ENCODE measurements at regions not wholly inside any gene's neighbourhood (a gene's known extent, or its start where the extent isn't known, plus 50 kb on each side); places are given as distances from the start of the nearest gene placed in this dataset.

DNA sequence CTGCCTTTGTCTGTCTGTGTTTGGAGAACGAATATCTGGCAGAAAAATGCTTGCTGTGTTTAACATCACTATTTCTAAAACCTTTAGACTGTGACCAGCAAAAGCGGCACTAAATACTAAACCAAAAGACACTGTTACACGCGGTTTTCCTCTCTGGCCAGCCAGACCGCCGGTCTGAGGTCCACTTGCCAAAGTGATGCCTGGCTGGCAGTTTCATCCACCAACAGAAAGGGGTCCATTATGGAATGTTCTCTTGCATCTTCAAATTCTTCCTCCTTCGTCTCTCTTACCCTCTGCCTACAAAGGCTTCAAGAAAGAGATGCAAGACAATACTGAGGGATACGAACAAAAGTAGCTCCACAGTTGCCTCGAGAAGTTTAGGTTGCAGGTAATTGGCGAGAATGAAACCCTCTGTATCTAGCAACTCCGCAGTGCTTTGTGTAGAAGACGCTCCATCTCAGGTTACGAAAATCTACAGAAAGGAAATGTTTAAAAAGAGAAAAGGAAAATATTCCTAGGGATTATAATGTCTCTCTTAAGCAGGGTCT is 176.6 kb downstream of the TRIM27 start:
- no peak overlapping the region for H3K4me3 ChIP-seq (ENCODE audit: low read depth in 1 of 2, low read length in 2 of 2)
- H3K27me3 ChIP-seq (ENCODE audit: low read depth, low read length): no peaks in the 10 kb centered on the region
- H3K36me3 ChIP-seq (ENCODE audit: control insufficient read depth in 1 of 2, insufficient read depth in 2 of 2, low read length in 2 of 2): no peaks in the 10 kb centered on the region
- H3K27ac ChIP-seq (ENCODE audit: low read length): no peak overlapping the region
- H3K9me3 ChIP-seq (ENCODE audit: control insufficient read depth in 1 of 2, low read length in 2 of 2): peaks cover 4 to 17% of the 10 kb centered on the region in 2 donors
- no peaks in the 10 kb centered on the region for H3K4me1 ChIP-seq (ENCODE audit: control insufficient read depth in 1 of 2, insufficient read depth in 2 of 2, low read length in 2 of 2)

DNA sequence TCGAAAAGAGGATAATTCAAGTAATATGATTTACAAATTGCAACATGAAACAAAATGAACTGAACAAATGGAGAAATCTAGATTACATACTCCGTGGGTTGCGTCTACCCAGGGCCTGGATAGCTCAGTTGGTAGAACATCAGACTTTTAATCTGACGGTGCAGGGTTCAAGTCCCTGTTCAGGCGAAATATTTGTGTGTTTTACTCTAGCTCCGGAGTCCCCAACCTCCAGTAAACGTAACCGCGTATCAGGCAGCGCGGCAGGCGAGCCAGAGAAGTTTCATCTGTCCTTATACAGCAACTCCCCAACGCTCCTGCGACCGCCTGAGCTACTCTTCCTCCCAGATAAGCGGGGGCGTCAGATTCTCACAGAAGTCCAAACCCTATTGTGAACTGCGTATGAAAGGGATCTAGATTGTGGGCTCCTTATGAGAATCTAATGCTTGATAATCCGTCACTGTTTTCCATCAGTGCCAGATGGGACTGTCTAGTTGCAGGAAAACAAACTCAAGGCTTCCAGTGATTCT is 176.1 kb downstream of the TRIM27 start:
- peaks cover 4 to 17% of the 10 kb centered on the region in 2 donors for H3K9me3 ChIP-seq (ENCODE audit: control insufficient read depth in 1 of 2, low read length in 2 of 2)
- no peaks in the 10 kb centered on the region for H3K27me3 ChIP-seq (ENCODE audit: low read depth, low read length)
- H3K27ac ChIP-seq (ENCODE audit: low read length): no peak overlapping the region
- no peak overlapping the region for H3K4me3 ChIP-seq (ENCODE audit: low read depth in 1 of 2, low read length in 2 of 2)
- no peaks in the 10 kb centered on the region for H3K36me3 ChIP-seq (ENCODE audit: control insufficient read depth in 1 of 2, insufficient read depth in 2 of 2, low read length in 2 of 2)
- no peaks in the 10 kb centered on the region for H3K4me1 ChIP-seq (ENCODE audit: control insufficient read depth in 1 of 2, insufficient read depth in 2 of 2, low read length in 2 of 2)

DNA sequence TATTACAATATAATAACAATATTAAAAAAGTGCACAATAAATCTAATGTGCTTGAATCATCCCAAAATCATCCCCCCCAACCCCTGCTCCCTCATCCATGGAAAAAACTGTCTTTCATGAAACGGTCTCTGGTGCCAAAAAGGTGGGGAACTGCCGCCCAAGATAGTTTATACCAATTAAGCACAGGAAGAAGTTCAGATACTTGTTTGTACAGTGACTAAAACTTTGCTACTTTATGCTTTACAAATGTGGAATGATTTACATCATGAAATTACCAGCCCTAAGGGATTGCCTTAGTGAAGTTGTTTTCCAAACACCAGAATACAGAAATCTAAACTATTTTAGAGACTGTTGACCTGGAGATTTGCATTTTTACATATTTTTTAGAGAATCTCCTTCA is 175.6 kb downstream of the TRIM27 start:
- Histone ChIP-seq H3K4me3 (ENCODE audit: low read depth in 1 of 2, low read length in 2 of 2) (no peak overlapping the region), H3K4me1 (ENCODE audit: control insufficient read depth in 1 of 2, insufficient read depth in 2 of 2, low read length in 2 of 2) (no peaks in the 10 kb centered on the region), H3K9me3 (ENCODE audit: control insufficient read depth in 1 of 2, low read length in 2 of 2) (peaks cover 4 to 17% of the 10 kb centered on the region in 2 donors), H3K27ac (ENCODE audit: low read length) (no peak overlapping the region), H3K36me3 (ENCODE audit: control insufficient read depth in 1 of 2, insufficient read depth in 2 of 2, low read length in 2 of 2) (no peaks in the 10 kb centered on the region), H3K27me3 (ENCODE audit: low read depth, low read length) (no peaks in the 10 kb centered on the region)

DNA sequence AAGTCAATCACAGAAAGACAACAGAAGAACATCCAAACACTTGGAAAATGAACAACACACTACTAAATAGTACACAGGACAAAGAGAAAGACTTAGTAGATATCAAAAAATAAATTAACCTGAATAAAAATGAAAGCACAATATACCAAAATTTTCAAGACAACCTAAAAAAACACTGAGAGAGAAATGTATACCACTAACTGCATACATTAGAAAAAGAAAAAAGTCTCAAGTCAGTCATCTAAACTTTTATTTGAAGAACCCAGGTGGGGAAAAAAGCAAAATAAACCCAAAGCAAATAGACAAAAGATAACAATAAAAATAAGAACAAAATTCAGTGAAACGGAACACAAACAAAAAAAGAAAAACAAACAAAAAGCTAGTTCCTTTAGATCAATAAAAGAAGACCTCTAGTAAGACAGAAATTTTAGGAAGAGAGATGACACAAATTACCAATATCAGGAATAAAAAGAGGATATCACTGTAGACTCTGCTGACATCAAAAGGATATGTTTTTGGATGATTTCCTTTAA is 172.8 kb downstream of the TRIM27 start:
- Histone ChIP-seq H3K4me1 (ENCODE audit: control insufficient read depth in 1 of 2, insufficient read depth in 2 of 2, low read length in 2 of 2) (no peaks in the 10 kb centered on the region), H3K27me3 (ENCODE audit: low read depth, low read length) (no peaks in the 10 kb centered on the region), H3K4me3 (ENCODE audit: low read depth in 1 of 2, low read length in 2 of 2) (no peak overlapping the region), H3K9me3 (ENCODE audit: control insufficient read depth in 1 of 2, low read length in 2 of 2) (peaks cover 4 to 17% of the 10 kb centered on the region in 2 donors), H3K36me3 (ENCODE audit: control insufficient read depth in 1 of 2, insufficient read depth in 2 of 2, low read length in 2 of 2) (no peaks in the 10 kb centered on the region), H3K27ac (ENCODE audit: low read length) (no peak overlapping the region)

DNA sequence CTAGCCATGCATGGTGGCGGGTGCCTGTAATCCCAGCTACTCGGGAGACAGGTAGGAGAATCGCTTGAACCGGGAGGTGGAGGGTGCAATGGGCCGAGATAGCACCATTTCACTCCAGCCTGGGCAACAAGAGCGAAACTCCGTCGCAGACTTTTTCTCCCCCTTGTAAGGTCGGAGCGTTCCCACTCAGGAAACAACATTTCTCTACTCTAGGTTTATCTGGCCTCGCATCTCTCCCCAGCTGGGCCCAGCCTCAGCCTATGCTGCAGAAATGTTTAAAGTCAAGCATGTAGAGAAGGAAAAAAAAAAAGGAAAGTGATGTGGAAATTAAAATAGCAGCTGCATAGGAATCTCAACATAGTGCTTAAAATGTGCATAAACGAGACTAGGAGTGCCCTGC is 172.3 kb downstream of the TRIM27 start:
- Histone ChIP-seq H3K4me1 (ENCODE audit: control insufficient read depth in 1 of 2, insufficient read depth in 2 of 2, low read length in 2 of 2) (no peaks in the 10 kb centered on the region), H3K36me3 (ENCODE audit: control insufficient read depth in 1 of 2, insufficient read depth in 2 of 2, low read length in 2 of 2) (no peaks in the 10 kb centered on the region), H3K4me3 (ENCODE audit: low read depth in 1 of 2, low read length in 2 of 2) (no peak overlapping the region), H3K27me3 (ENCODE audit: low read depth, low read length) (no peaks in the 10 kb centered on the region), H3K9me3 (ENCODE audit: control insufficient read depth in 1 of 2, low read length in 2 of 2) (peaks cover 4 to 17% of the 10 kb centered on the region in 2 donors), H3K27ac (ENCODE audit: low read length) (no peak overlapping the region)

DNA sequence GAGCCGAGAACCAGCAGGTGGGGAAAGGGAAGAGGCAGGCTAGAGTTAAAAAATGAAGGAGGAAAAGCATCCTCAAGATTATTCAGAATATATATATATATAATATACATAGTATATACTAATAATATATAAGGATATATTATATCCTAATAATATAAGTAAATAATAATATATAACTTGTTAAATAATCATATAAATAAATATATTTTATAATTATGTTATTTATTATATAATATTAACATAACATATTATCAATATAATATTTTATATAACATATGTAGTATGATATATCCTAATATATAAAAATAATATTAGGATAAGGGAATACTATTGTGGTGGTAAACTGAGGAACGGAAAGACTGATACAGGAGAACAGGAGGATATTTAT is 171.8 kb downstream of the TRIM27 start:
- Histone ChIP-seq H3K27me3 (ENCODE audit: low read depth, low read length) (no peaks in the 10 kb centered on the region), H3K36me3 (ENCODE audit: control insufficient read depth in 1 of 2, insufficient read depth in 2 of 2, low read length in 2 of 2) (no peaks in the 10 kb centered on the region), H3K9me3 (ENCODE audit: control insufficient read depth in 1 of 2, low read length in 2 of 2) (peaks cover 4 to 17% of the 10 kb centered on the region in 2 donors), H3K27ac (ENCODE audit: low read length) (no peak overlapping the region), H3K4me1 (ENCODE audit: control insufficient read depth in 1 of 2, insufficient read depth in 2 of 2, low read length in 2 of 2) (no peaks in the 10 kb centered on the region), H3K4me3 (ENCODE audit: low read depth in 1 of 2, low read length in 2 of 2) (no peak overlapping the region)

DNA sequence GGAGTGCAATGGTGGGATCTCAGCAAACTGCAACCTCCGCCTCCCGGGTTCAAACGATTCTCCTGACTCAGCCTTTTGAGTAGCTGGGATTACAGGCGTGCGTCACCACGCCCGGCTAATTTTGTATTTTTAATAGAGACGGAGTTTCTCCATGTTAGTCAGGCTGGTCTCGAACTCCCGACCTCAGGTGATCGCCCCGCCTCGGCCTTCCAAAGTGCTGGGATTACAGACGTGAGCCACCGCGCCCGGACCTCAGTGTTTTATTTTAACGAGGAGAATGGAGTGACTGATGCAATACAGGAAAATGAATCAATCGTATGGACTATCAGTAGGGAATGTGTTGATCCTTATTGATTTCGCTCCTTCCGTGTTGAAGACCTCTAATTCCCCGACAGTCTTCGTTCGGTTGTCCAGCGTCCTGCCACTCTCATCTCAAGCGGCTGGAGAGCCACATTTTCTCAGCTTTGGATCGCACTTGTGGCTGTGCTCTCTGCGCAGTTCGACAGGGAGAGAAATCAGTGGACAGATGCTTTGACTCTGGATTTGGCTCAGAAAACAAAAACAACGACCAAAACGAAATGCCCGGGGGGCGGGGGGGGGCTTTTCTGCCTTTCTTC is 166.2 kb downstream of the TRIM27 start:
- no peaks in the 10 kb centered on the region for H3K36me3 ChIP-seq (ENCODE audit: control insufficient read depth in 1 of 2, insufficient read depth in 2 of 2, low read length in 2 of 2)
- H3K9me3 ChIP-seq (ENCODE audit: control insufficient read depth in 1 of 2, low read length in 2 of 2): peaks cover 0 to 4% of the 10 kb centered on the region in 2 donors
- H3K27me3 ChIP-seq (ENCODE audit: low read depth, low read length): no peaks in the 10 kb centered on the region
- H3K27ac ChIP-seq (ENCODE audit: low read length): no peak overlapping the region
- H3K4me3 ChIP-seq (ENCODE audit: low read depth in 1 of 2, low read length in 2 of 2): no peak overlapping the region
- no peaks in the 10 kb centered on the region for H3K4me1 ChIP-seq (ENCODE audit: control insufficient read depth in 1 of 2, insufficient read depth in 2 of 2, low read length in 2 of 2)

DNA sequence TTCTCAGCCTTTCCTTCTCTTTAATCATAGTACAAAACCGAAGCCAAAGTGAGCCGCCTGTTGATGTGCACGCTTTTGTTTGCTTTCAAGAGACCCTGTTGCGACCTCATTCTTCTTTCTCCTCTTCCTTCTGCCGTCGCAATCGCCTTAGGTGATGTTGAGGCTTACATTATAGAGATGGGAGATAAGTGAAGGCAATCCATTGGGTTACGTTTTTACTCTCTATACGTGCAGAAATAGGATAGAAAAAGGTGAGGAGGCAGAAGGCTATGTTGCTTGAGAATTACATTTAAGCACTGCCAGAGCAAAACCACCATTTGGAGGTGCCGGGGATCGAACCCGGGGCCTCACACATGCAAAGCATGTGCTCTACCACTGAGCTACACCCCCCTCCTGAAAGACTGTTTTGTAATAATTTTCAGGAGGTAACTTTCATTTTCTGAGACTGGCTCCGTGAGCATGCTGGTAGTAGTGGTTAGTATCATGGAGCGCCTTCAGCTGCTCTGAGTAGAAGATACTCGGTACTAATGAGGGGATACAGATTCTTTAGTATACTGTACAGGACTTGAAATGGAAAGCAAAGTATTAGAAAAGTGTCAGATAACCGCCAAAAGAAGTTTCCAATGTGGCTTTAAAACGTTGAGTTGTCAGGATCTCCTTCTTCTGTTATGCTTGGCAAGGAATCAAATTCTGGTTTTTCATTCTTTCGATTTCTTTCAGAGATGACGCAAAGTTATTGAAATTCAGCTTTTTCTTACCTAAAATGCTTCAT is 165.6 kb downstream of the TRIM27 start:
- Histone ChIP-seq H3K4me3 (ENCODE audit: low read depth in 1 of 2, low read length in 2 of 2) (no peak overlapping the region), H3K9me3 (ENCODE audit: control insufficient read depth in 1 of 2, low read length in 2 of 2) (peaks cover 0 to 4% of the 10 kb centered on the region in 2 donors), H3K27ac (ENCODE audit: low read length) (no peak overlapping the region), H3K4me1 (ENCODE audit: control insufficient read depth in 1 of 2, insufficient read depth in 2 of 2, low read length in 2 of 2) (no peaks in the 10 kb centered on the region), H3K27me3 (ENCODE audit: low read depth, low read length) (no peaks in the 10 kb centered on the region), H3K36me3 (ENCODE audit: control insufficient read depth in 1 of 2, insufficient read depth in 2 of 2, low read length in 2 of 2) (no peaks in the 10 kb centered on the region)

DNA sequence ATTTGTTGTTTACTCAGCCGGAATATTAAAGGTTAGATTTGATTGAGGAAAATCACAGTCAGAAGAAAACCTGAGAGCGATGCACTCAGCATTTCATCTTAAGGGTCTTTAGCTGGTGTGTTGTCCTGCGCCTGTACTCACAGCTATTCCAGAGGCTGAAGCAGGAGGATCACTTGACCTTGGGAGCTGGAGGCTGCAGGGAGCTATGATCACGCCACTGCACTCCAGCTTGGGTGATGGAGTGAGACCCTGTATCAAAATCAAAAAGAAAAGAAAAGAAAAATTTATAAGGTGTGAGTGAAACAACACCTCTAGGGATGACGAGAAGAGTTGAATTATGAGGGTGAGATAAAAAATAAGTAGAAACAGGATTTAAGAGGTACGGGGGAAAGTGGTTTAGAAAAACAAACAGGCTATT is 165.0 kb downstream of the TRIM27 start:
- Histone ChIP-seq H3K36me3 (ENCODE audit: control insufficient read depth in 1 of 2, insufficient read depth in 2 of 2, low read length in 2 of 2) (no peaks in the 10 kb centered on the region), H3K4me1 (ENCODE audit: control insufficient read depth in 1 of 2, insufficient read depth in 2 of 2, low read length in 2 of 2) (no peaks in the 10 kb centered on the region), H3K27ac (ENCODE audit: low read length) (no peak overlapping the region), H3K27me3 (ENCODE audit: low read depth, low read length) (no peaks in the 10 kb centered on the region), H3K4me3 (ENCODE audit: low read depth in 1 of 2, low read length in 2 of 2) (no peak overlapping the region), H3K9me3 (ENCODE audit: control insufficient read depth in 1 of 2, low read length in 2 of 2) (peaks cover 0 to 4% of the 10 kb centered on the region in 2 donors)

DNA sequence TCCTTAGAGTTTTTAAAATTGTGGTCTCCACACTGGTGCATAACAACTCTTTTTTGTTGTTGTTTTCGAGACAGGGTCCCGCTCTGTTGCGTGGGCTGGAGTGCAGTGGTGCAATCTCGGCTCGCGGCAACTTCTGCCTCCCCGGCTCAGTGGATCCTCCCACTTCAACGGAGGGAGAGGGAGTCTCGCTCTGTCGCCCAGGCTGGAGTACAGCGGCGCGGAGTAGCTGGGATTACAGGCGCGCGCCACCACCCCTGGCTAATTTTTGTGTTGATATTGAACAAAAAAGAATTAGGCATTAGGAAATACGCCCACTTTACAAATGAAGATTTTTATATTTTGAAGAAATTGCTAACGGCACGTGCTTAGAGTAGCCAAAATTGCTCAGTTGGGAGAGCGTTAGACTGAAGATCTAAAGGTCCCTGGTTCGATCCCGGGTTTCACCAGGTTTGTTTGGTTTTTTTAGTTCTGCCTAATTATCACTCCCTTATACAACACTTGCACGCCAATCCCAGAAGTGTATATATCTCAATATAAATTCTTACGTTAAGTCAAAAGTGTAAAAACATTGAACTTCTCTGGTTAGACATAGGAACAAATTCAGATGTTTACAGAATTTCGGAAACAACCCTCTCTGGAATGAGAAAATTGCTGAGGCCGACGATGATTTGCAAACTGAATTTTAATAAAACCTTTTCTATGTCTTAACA is 159.6 kb downstream of the TRIM27 start:
- H3K27ac ChIP-seq (ENCODE audit: low read length): no peak overlapping the region
- H3K9me3 ChIP-seq (ENCODE audit: control insufficient read depth in 1 of 2, low read length in 2 of 2): no peaks in the 10 kb centered on the region
- H3K4me1 ChIP-seq (ENCODE audit: control insufficient read depth in 1 of 2, insufficient read depth in 2 of 2, low read length in 2 of 2): no peaks in the 10 kb centered on the region
- H3K27me3 ChIP-seq (ENCODE audit: low read depth, low read length): peaks cover 39% of the 10 kb centered on the region
- no peaks in the 10 kb centered on the region for H3K36me3 ChIP-seq (ENCODE audit: control insufficient read depth in 1 of 2, insufficient read depth in 2 of 2, low read length in 2 of 2)
- H3K4me3 ChIP-seq (ENCODE audit: low read depth in 1 of 2, low read length in 2 of 2): no peak overlapping the region

DNA sequence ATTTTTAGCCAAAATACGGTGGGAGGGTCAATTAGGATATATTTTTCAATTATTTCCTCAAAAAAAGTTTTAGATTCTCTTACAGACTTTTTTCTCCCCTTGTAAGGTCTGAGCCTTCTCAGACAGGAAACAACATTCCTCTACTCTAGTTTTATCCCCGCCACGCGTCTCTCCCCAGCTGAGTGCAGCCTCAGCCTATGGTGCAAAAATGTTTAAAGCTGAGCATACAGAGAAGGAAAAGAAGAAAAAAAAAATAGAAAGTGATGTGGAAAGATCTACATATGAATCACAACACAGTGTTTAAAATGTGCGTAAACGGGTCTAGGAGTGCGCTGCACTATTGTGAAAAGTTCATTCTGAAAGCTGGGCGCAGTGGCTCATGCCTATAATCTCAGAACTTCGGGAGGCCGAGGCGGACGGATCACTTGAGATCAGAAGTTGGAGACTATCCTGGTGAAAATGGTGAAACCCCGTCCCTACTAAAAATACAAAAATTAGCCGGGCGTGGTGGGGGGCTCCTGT is 159.0 kb downstream of the TRIM27 start:
- no peak overlapping the region for H3K27ac ChIP-seq (ENCODE audit: low read length)
- no peaks in the 10 kb centered on the region for H3K9me3 ChIP-seq (ENCODE audit: control insufficient read depth in 1 of 2, low read length in 2 of 2)
- H3K36me3 ChIP-seq (ENCODE audit: control insufficient read depth in 1 of 2, insufficient read depth in 2 of 2, low read length in 2 of 2): no peaks in the 10 kb centered on the region
- H3K27me3 ChIP-seq (ENCODE audit: low read depth, low read length): peaks cover 45% of the 10 kb centered on the region
- no peak overlapping the region for H3K4me3 ChIP-seq (ENCODE audit: low read depth in 1 of 2, low read length in 2 of 2)
- H3K4me1 ChIP-seq (ENCODE audit: control insufficient read depth in 1 of 2, insufficient read depth in 2 of 2, low read length in 2 of 2): no peaks in the 10 kb centered on the region
